Parathyroid adenoma (tissue), 2 donors: ENCODE measurements at regions not wholly inside any gene's neighbourhood (a gene's known extent, or its start where the extent isn't known, plus 50 kb on each side); places are given as distances from the start of the nearest gene placed in this dataset.

Experiments
- H2AFZ ChIP-seq: fragments of 300-600 bp; sonication (generic); one replicate; pipeline ENCODE4 v1.7.0; 2017; ENCODE audit warnings: antibody characterized with exemption, mild to moderate bottlenecking
- H3K27ac ChIP-seq: fragments of 300-600 bp; sonication (generic); one replicate; pipeline ENCODE4 v1.7.0; 2017
- H3K27me3 ChIP-seq: fragments of 300-600 bp; sonication (generic); one replicate; pipeline ENCODE4 v1.7.0; 2017; ENCODE audit warnings: low read length; ENCODE audit not compliant: control insufficient read depth, insufficient read depth
- H3K36me3 ChIP-seq: fragments of 300-600 bp; sonication (generic); one replicate; pipeline ENCODE4 v1.7.0; 2017; ENCODE audit warnings: low read length; ENCODE audit not compliant: control insufficient read depth, insufficient read depth
- H3K4me1 ChIP-seq: fragments of 300-600 bp; sonication (generic); one replicate; pipeline ENCODE4 v1.7.0; 2017; ENCODE audit warnings: control low read depth
- H3K4me2 ChIP-seq: fragments of 300-600 bp; sonication (generic); one replicate; pipeline ENCODE4 v1.7.0; 2017; ENCODE audit warnings: low read length
- H3K4me3 ChIP-seq: fragments of 300-600 bp; sonication (generic); one replicate; pipeline ENCODE4 v1.7.0; 2017; ENCODE audit warnings: low read depth, low read length
- H3K79me2 ChIP-seq: fragments of 300-600 bp; sonication (generic); one replicate; pipeline ENCODE4 v1.7.0; 2017; ENCODE audit warnings: control low read depth
- H3K9ac ChIP-seq: fragments of 300-600 bp; sonication (generic); one replicate; pipeline ENCODE4 v1.7.0; 2017; ENCODE audit warnings: mild to moderate bottlenecking
- H3K9me3 ChIP-seq: fragments of 300-600 bp; sonication (generic); one replicate; pipeline ENCODE4 v1.7.0; 2017; ENCODE audit warnings: low read length; ENCODE audit not compliant: control insufficient read depth
- TF ChIP-seq, protein P1 (sequence below): fragments of 300-600 bp; sonication (generic); IDR thresholded peaks from one replicate; pipeline ENCODE4 v1.7.0; 2017; ENCODE audit warnings: antibody characterized with exemption, mild to moderate bottlenecking
- donor health status: primary hyperparathyroidism.

DNA sequence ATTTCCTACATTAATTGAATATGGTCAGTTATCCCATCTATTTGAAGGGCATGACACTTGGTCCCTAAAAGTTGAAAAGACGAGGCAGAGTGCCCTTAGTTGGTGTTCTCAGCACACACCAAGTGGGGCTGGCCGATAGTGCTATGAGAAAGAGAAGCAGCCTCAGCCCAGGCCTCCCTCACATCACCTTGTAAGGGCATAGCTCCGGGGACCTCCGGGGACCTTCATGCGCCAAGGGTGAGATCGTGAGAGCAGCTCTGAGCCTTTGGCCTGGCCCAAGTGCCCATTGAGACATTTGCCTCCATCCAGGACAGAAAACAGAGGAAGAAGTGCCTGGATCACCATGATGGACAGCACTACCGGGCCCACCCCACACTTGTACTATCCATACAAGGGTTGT lies 244.3 kb upstream of the COPS8 start:
- Histone ChIP-seq H3K27me3 (no peaks in the 10 kb centered on the region), H3K9ac (no peak overlapping the region), H3K79me2 (no peaks in the 10 kb centered on the region), H3K4me1 (no peaks in the 10 kb centered on the region), H3K4me3 (no peak overlapping the region), H3K4me2 (no peak overlapping the region), H2AFZ (no peak overlapping the region), H3K9me3 (peaks cover 2% of the 10 kb centered on the region), H3K27ac (peak overlapping the region; percentile 18), H3K36me3 (no peaks in the 10 kb centered on the region)
- TF ChIP-seq, protein P1, sequence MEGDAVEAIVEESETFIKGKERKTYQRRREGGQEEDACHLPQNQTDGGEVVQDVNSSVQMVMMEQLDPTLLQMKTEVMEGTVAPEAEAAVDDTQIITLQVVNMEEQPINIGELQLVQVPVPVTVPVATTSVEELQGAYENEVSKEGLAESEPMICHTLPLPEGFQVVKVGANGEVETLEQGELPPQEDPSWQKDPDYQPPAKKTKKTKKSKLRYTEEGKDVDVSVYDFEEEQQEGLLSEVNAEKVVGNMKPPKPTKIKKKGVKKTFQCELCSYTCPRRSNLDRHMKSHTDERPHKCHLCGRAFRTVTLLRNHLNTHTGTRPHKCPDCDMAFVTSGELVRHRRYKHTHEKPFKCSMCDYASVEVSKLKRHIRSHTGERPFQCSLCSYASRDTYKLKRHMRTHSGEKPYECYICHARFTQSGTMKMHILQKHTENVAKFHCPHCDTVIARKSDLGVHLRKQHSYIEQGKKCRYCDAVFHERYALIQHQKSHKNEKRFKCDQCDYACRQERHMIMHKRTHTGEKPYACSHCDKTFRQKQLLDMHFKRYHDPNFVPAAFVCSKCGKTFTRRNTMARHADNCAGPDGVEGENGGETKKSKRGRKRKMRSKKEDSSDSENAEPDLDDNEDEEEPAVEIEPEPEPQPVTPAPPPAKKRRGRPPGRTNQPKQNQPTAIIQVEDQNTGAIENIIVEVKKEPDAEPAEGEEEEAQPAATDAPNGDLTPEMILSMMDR, result no peak

DNA sequence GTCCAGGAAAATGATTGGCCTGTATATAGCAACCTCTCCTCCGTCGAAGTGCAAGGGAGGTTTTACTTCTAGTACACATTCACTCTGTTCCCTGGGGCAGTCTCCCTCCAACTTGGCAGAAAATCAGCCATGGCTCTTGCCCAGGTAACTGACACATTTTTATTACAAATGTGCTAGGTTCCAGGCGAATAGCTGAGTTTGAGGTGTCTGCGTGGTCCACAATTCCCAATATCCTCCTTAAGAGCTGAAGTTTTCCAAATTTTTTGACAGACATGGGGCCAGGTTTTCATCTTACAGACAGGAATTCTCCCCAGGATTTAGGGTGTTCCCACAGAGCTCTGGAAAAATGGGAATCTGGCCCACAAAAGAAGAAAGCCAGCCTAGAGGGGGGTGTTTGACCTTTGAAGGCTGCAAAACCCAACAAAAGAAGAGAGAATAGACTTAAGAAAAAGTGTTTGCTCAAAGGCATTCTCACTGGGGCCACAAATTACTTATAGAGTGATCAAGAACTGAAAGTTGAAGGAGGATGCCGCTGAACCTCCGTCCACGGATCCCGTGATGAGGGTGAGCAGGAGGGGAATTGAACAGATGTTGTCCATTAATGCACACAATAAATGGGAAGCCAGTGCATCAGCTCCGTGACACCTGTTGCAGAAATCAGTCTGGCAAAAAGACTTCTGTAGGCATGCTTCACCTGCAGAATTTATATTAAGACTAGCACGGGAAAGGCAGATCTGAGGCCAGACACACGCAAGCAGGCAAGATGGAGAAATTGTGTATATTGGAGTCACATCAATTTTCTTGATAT lies 242.3 kb upstream of the COPS8 start:
- no peak overlapping the region for H3K27ac ChIP-seq

DNA sequence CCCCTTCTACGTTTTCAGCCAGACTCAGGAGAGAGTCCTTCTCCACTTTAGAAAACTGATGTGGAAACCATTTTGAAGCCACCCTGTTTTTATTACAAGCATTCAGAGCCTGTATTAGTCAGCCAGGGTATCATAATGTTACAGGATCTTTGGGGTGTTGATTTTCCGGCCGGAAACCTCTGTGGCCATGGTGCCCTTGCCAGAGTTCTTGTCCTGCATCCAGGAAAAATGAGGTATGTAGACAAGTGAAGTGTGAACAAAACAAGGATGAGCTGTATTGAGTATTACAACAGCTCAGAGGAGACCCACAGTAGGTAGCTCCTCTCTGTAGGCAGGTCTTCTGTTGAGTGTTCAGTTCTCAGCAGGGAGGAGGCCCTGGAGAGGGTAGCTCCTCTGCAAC lies 241.0 kb upstream of the COPS8 start:
- TF ChIP-seq, protein P1, result no peak
- H3K36me3 ChIP-seq, result no peaks in the 10 kb centered on the region
- H3K27ac ChIP-seq, result no peak overlapping the region
- no peaks in the 10 kb centered on the region for H3K27me3 ChIP-seq
- H2AFZ ChIP-seq, result no peak overlapping the region
- no peaks in the 10 kb centered on the region for H3K4me1 ChIP-seq
- H3K79me2 ChIP-seq, result no peaks in the 10 kb centered on the region
- H3K4me2 ChIP-seq, result no peak overlapping the region
- H3K9me3 ChIP-seq, result no peaks in the 10 kb centered on the region
- H3K9ac ChIP-seq, result no peak overlapping the region
- no peak overlapping the region for H3K4me3 ChIP-seq

More for the DNA sequence above, 242.3 kb upstream of the COPS8 start:
- Histone ChIP-seq H3K79me2 (no peaks in the 10 kb centered on the region), H3K36me3 (no peaks in the 10 kb centered on the region), H3K9me3 (no peaks in the 10 kb centered on the region), H2AFZ (no peak overlapping the region), H3K4me1 (no peaks in the 10 kb centered on the region), H3K4me2 (no peak overlapping the region), H3K27me3 (no peaks in the 10 kb centered on the region), H3K9ac (no peak overlapping the region), H3K4me3 (no peak overlapping the region)
- TF ChIP-seq, protein P1, result no peak

DNA sequence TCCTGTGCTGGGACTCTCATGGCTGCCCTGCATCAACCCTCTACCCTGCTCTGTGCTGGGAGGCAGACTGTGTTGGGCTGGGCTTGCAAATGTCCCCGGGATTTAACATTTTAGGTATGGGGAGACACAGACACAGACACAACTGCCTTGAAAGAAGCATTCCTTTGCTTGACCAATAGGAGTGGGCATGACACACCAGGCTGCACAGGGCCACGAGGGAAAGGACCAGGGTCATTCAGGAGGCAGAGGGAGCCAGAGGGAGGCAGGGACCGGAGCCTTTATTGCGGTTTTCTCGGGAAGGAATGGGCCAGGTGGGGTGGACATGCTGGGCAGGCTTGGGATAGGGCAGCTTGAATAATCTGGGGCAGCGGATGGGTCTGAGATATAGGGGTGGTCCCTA lies 238.7 kb upstream of the COPS8 start:
- H3K36me3 ChIP-seq, result no peaks in the 10 kb centered on the region
- H3K9ac ChIP-seq, result no peak overlapping the region
- H3K27me3 ChIP-seq, result no peaks in the 10 kb centered on the region
- no peak overlapping the region for H3K4me3 ChIP-seq
- H3K27ac ChIP-seq, result no peak overlapping the region
- H3K79me2 ChIP-seq, result no peaks in the 10 kb centered on the region
- H3K4me1 ChIP-seq, result no peaks in the 10 kb centered on the region
- no peaks in the 10 kb centered on the region for H3K9me3 ChIP-seq
- TF ChIP-seq, protein P1, result no peak
- no peak overlapping the region for H2AFZ ChIP-seq
- H3K4me2 ChIP-seq, result no peak overlapping the region
